ENCODE measurements at regions not wholly inside any gene's neighbourhood (a gene's known extent, or its start where the extent isn't known, plus 50 kb on each side); places are given as distances from the start of the nearest gene placed in this dataset.
A peak's percentile ranks its signal among the peaks of the same experiment; 100 is the strongest.

DNA sequence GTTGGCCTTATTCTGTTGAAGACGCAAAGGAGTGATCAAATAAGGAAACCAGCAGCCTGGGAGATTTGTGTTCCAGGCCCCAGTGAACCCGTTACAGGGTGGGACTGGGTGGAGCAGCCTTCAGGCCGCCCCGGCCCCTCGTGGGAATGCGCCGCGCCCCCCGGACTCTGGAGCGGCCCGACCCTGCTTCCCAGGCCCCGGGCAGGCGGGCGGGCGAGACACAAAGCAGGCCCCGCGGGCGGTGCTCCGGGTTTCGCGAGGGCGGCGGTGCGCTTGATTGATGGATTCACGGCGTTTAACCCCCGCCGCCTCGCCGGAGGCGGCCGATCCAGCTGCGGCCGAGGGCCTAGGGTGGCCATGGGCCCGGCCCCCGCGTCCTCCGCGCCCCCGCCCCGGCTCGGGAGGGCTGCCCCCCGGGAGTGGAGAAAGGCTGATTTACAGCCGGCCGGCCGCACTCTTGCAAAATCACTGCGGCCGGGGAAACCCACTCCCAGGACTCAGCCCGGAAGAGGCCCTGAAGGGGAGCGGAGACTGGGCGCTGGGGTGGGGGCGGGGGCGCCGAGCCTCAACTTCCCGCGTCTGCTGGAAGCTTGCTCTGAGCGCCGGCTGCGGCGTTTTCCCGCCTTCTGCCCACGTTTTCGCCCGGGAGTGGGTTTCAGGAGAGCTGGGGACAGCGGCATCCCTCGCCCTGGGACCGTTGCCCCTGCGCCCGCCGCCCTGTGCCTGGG is 299.6 kb upstream of the NFE2L3 start:
- DNase-seq: no peak

DNA sequence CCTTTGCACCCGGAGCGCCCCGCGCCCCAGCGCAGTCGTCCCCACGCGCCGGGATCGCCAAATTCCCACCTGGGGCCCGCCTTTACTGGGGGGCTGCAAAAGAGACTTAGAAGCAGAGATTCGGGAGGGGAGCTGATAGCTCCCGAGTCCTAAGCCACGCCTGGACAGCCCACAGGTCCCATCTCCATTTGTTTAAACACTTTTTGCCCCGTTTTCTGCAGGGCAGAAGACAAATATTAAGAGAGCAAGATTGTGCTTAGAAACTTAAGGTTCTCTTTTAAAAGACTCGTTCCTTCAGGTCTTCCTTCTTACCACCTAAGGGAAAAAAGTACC is 299.1 kb upstream of the NFE2L3 start:
- DNase-seq: no peak

DNA sequence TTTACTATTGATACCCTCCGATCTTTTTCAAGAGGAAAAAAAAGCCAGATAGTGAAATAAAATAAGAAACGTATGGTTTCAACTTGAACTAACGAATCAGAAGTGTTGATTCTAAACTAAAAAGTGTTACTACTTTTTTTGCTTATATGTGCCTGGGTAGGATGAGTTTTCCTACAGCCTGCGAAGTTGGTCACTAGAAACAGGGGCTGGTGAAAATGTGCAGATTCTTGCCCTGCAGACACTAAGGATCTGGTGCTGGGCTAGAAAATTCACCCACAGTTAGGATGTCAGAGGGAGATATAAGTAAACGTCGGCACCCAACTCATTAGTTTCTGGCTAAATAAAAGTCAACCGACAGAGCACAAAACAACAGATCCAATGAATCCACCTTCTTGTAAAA is 298.7 kb upstream of the NFE2L3 start:
- DNase-seq: no peak

DNA sequence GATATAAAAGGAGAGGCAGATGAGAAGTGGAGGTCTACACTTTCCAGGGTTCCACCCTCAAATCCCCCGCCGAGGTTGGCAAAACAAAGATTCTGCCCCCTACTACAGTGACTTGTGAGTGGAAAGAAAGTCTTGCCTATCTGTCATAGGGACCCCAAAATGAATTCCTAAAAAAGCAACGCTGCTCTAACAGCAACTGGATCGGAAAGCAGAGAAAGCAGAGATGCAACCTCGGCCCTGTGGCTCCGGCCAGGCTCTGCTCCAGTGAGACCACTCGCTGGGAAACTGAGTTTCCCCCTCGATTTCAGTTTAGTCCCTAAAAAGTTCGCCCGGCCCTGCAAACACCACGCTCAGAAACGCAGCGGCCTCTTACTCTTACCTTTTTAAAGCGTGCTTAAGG is 297.9 kb upstream of the NFE2L3 start:
- DNase-seq: no peak

DNA sequence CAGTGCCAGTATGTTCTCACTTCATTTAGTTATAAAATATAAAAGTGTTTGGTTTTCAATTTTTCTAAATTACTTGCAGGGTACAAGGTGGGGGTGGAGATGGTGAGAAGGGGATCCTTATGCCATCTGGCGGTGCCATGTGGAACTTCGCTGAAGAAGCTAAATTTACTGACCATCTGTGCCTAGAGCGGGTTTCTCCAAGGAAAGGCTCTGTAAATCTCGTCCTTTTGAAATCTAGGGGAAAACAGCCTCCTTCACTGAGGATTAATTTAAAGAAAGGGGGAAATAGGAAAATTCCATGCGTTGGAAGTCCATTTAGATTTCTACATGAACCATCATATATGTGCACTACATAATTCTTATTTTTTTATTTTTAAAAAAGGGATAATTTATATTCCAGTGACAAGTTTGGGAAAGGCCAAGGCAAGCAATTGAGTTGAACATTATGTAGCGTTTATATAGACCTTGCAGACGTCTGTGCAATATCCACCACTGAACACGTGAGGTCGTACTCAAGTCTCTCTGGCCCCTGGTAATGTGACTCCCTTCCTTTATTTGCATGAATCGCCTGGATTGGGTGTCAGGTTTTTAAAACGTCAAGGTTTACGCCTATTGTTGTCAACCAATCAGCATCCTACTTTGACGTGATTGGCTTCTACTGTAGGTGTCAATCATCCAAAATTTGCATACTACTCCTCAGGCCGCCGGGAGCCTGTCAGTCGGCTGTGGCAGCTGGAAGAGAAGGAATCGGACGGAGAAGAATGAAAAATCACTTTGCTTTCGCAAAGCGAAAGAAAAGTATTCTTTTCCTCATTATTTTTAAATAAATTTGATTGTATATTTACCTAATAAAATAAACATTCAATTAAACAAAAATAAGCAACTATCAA is 297.1 kb upstream of the NFE2L3 start:
- DNase-seq: no peak

DNA sequence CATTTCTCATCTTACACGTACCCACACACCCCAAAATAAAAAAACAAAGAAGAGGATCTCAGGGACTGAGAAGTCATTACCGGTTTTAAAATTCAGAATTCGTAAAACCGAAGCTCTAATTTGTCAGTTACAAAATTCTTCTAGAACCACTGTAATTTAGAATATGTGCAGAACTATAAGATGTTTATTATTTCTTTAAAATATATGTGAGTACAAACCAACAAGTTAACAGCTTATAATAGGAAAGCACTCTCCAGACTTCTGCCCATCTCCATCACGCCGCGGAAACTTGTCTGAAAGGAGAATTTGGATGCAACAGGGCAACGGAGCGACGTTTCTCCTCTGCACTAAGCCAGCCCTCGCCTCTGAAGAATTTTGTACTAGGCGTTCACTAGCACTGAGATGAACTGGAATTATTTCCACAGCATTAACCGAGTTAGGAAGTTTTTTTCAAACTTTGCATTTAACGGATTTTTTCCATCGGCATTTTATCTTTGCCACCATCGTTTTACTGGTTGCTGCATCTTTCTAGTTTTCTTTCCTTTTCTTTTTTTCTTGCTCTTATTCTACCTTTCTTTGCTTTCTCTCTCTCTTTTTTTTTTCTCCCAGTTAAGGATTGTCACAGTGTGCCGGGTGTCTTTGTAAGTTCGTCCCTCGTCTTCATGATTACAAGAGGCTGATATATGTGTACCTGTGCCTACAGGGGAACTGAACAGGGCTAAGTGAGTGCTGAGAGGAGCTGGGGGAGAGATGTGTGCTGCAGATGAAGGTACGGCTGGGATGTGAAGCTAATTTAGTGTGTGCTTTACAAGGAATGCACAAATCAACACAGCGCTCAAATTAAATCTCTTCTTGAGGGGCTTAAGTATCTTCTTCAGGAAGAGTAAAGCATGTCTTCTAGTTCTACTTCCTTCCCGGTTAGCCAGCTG is 295.9 kb upstream of the NFE2L3 start:
- DNase-seq: no peak

DNA sequence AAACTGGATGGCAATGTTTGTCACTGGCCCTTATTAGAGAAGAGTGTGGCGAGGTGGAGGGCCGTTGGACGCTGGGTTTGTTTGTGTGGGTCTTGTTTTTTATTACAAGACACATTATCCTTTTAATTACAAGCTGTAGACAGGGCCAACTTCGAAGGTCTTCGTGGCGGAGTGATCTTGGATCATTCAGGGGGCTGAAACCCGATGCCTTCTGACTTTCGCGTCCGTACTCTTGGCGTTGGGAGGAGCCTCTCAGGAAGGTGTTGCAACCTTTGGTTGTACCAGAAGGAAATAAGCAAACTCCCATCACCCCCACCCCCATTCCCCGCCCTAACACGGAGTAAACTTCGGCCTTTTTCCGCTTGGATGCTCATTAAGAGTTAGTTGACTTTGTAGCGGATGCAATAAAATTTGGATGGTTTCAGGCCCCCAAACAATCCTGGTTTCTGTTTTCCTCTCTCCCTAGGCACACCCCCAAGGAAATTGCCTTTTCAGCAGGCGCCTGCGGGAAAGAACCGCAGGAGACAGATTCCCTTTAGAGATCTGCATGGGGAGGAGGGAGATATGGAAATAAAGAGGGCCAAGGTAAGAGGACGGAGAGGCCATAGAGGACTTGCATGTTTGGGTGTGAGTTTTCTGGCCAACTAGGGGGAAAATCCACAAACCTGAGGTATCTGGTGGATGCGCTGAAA is 294.5 kb upstream of the NFE2L3 start:
- no peak for DNase-seq

DNA sequence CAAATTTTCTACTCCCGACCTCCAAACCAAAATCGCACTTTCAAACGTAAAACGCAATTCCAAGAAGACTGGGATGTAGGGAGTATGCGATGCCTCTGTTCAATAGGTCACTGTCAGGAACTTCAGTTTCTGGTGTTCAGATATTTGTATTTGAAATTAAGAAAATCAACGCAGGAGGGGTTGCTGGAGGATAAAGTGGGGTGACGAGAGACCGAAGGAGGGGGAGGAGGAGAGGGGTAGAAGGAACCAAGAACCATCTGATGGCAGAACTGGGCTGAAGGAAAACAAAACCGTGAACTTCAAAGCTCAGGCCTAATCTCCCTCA is 293.8 kb upstream of the NFE2L3 start:
- DNase-seq: no peak

DNA sequence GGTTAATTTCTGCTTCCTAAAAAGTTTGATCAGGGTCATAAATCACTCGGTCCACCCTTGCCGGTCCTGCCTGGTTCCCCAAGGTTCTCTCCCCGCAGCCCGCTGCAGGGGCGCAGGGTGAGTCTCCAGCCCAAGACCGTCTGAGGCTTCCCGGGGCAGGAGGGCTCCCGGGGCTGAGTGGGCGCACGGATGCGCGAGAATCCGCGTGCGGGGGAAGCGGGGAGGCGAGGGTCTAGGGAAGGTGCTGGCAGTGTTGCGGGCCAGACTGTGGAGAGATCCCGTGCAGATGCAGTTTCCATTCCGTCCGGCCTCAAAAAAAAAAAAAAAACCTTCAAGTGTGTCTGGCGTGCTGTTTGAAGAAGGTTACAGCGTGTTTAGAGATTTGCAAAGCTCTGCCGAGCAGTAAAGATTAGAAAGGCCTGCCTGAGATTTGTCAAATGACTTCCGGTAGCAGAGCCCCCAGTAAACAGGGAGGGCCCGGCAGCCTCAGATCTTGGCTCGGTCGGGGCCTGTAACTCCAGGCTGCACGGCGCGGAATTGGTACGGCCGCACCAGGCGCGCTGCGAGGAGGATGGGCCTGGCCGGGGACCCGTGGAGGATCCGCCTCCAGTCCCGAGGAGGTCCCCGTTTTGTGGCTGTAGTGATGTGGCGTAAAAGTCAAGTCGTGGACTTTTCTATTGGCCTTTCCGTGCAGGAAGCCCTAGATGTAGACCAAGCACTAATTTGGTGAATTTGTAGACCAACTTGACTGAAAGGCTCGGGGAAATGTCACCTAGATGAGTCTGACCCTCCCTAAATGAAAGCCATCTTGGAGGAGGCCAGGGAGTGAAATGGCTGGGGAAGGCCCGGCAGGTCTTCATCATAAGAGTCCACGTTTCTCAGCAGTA is 293.2 kb upstream of the NFE2L3 start:
- no peak for DNase-seq

DNA sequence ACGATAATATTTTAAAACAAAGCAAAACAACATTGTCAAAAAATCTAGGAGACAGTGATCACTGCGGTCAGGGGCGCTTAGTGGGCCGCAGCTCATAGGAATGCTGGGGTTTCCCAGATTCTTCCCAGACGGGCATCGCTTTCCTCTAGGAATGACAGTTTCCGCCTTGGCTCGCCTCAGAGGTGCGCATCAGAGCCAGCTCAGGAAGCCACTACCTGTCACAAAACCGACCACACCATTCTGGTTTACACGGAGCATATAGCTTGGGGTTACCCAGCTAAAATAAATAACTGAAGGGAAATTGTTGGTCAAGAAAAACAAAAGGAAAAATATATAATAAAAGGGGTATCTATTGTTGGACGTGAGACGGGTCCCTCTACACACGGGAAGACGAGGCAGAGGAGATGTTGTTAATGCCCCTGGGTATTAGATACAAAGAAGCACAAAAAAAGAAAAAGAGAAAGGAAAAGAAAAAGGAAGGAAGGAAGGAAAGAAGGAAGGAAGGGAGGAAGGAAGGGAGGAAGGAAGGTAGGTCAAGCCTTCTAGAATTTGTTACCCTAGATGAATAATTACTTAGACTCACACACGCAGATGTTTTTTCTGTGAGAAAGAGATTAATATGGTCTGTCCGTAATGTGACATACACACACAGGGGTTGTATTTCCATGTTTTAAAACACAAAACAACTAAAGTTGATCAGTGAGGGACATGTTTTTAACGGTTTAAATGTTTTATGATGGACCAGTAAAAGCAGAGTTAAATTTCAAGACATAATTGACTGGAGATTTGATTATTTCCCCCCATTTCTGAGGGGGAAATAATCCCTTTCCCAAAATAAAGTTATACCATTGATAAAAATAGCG is 292.4 kb upstream of the NFE2L3 start:
- no peak for DNase-seq

DNA sequence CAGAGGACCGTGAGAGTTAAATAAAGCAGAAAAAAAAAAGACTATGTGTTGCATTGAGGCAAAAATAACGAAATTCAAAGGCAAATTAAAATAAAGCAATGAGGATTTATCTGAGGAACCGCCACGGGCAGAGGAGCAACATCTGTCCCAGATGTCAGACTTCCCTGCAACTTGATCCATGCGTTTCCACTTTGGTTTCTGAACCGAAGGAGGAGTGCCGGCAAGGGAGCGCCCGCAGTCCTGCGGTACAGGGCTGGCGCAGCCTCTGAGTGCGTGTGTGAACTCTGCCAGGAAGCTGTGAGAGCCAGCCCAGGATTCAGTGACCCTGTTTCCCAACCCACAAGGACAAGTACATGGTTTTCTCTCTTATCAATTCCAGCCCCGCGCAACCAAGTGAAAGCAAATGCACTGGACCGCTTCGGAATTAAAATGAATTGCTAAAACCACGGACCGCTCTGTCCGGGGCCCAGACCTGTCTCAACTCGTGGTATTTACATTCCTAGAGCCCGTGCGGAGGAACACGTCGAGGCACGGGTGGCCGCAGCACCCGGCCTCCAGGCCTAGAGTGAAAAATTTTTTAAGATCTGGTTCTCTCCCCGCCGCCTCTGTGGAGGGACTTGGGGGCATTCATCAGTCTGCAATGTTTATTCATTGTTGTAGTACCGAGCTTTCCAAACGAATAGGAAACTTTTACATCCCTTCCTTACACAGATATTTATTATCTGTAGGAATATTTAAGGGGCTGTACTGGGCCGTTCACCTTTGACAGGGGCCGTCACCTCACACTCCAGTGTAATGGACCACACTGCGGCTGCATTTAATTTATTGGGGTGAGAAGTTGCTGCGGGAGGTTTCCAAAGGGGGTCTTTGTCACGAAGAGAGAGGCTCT is 291.5 kb upstream of the NFE2L3 start:
- no peak for DNase-seq

DNA sequence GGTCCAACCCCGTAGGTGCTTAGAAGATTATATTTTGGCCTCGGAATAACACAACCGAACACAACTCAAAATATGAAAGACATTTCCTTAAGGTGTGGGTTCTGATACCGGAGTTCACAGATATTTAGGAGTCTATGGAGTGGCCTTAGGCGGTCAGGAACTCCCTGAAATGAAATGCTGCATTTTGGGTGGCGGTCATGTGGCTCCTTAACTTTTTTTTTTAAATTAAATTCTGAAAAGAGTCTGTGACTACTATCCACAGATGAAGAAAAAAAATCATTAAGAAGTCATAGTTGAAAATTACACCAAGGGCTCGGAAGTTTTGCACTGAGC is 290.9 kb upstream of the NFE2L3 start:
- DNase-seq: no peak

DNA sequence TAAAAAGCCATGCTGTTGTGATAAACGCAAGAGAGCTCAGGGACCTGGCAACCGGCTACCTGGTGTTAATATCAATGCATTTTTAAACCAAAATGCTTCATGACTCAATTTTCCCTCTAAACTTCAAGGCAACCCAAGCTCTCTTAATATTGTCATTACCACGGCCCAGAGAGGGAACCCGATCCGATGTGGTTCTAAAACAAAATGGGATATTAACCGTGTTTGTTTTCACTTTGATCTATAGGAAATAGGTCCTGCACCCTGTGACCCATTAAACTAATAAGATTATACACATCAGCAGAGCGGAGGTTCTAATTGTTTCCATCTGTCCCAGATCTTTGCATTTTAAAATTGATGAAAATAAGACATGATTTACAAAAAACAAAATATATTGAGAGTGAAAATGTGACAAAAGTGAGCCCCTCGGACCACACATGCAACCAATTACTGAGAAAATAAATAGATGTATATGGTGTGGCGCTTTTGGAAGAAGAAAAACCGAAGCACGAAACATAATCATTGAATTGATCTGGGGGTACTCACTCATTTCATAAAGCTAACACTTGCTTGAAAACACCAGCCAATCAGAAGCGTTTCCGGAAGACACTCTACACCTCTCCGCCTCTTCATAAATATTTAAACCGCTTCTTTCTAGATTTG is 290.3 kb upstream of the NFE2L3 start:
- DNase-seq: no peak

DNA sequence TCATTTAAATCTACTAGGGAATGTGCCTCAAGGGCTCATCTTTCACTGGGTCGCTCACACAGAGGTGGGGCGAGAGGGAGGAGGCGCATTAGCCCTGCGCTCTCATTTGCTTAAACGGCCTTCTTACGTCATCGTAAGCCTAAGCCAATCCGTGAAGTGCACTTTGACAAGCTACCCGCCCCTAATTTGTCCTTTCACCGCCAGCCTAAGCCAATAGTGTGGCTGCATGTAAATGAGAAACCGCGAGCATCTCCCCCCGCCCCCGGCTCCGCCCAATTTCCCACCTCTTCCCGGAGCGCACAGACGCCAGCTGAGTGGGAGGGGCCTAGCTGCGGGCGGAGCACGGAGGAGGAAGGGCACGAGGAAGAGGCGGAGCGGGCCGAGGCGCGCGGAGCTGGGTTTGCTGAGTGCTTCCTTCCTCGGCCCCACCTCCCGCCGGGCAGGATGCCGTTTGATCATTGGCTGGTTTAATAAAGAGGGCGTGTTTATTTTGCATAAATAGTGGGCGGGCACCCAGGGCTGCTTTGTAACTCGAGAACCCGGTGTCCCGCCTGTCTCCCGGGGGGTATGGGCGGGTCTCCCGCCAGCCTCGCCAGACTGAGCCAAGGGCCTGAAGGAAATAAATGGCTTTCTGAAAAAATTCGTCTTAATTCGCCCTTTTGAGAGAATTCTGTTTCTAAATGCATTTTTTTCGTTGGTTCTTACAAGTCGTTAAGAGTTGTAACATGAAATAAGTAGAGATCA is 289.6 kb upstream of the NFE2L3 start:
- DNase-seq: peak; percentile 86 to 87

DNA sequence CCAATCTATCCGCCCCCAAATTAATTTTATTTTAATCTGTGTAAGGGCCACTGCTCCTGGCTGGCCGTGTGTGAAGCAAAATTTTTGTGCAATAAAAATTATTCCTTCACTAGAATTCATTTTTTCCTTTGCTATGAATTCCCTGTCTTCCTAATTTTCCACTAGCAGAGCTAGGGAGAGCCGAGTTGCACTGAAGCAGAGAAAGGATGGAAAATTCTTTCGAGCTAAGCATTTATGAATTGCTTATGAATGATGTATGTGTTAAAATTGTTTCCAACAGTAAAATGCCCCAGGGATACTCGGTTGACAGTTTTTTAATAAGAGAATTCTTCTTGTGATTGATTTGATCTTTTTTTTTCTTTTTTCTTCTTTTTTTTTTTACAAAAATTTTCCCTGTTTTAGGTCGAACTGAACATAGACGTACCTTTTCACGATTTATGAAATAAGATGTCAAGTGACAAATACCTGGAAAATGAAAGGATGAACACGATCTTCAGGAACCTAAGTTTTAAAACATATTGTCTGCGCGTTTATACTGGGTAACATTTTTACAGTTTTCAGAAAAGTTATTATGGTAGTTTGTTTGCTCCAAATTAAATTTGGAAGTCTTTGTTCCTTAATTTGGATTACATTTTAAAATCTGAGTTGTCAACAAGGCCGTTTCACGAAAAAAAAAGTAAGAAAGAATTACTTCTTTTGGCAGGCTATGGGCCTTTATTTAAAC is 288.8 kb upstream of the NFE2L3 start:
- DNase-seq: no peak

DNA sequence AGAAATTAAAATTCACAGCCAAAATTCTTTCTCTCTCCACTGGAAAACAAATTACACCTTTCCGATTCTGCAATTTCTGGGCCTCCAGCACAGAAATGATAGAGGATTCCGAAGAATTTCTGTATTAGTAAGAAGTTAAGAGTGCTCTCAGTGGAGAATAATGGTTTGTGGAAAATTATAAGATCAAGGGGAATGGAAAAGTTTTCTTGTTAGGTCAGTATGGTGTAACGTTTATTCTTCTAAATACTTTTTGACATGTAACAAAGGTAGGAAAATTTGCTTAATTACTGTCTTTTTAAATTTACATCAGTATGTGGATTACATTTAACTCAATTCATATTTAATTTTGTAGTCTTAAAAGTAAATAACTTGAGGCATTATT is 288.3 kb upstream of the NFE2L3 start:
- no peak for DNase-seq

DNA sequence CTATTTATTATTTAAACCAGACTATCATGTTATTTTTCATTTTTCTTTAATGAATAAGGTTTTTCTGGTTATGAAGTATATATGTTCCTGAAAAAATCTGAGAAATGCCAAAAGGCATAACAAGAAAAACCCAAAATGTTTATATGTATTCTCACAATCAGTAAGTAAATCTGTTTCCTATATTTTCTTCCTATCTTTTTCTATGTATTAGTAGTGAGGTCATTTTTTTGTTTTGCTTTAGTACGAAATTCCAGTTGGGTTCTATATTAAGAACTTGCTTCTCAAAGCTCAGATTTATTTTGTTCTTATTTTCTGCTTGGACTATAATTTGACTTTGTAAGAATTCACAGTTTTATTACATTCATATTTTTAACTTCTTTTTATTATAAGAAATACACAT is 287.5 kb upstream of the NFE2L3 start:
- no peak for DNase-seq

Data from CD4-positive, alpha-beta T cell treated with Interleukin-4 for 1 hour (primary cell).